ENCODE measurements at regions not wholly inside any gene's neighbourhood (a gene's known extent, or its start where the extent isn't known, plus 50 kb on each side); places are given as distances from the start of the nearest gene placed in this dataset.

DNA sequence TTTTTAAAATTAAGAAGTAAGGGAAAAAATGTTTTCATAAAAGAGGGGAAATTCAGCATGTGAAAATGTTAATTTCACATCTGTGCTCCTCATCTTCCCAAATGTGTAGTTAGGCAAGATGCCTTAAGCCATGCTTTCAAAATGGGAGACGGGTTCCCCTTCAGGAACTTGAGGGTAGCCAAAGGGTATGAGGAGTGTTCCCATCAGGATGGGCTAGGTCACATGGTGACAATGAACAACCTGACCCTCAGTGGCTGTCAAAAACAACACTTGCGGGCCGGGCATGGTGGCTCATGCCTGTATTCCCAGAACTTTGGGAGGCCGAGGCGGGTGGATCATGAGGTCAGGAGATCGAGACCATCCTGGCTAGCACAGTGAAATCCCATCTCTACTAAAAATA is 178.0 kb downstream of the ACTL7B start:
- TF ChIP-seq, protein P1, sequence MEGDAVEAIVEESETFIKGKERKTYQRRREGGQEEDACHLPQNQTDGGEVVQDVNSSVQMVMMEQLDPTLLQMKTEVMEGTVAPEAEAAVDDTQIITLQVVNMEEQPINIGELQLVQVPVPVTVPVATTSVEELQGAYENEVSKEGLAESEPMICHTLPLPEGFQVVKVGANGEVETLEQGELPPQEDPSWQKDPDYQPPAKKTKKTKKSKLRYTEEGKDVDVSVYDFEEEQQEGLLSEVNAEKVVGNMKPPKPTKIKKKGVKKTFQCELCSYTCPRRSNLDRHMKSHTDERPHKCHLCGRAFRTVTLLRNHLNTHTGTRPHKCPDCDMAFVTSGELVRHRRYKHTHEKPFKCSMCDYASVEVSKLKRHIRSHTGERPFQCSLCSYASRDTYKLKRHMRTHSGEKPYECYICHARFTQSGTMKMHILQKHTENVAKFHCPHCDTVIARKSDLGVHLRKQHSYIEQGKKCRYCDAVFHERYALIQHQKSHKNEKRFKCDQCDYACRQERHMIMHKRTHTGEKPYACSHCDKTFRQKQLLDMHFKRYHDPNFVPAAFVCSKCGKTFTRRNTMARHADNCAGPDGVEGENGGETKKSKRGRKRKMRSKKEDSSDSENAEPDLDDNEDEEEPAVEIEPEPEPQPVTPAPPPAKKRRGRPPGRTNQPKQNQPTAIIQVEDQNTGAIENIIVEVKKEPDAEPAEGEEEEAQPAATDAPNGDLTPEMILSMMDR (conservative IDR thresholded peaks at IDR 0.05), result no peak
- H3K27ac ChIP-seq, result no peak overlapping the region

DNA sequence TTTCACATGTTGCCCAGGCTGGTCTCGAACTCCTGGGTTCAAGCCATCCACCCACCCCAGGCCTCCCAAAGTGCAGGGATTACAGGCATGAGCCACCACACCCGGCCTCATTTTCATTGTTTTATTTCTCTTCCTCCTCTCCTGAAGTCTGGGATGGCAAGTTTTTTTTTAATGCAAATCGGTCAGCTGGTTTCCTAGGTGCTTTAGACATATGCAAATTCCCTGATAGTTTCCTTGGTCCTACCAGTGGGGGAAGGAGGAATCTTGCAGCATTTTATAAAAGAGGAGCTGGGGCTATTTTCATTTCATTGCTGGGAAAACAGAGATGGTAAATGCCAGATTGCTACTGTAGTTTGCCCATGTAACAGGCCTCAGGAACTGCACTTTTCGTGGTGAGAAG is 179.4 kb downstream of the ACTL7B start:
- H3K27ac ChIP-seq, result no peak overlapping the region
- TF ChIP-seq, protein P1 (conservative IDR thresholded peaks at IDR 0.05), result no peak

DNA sequence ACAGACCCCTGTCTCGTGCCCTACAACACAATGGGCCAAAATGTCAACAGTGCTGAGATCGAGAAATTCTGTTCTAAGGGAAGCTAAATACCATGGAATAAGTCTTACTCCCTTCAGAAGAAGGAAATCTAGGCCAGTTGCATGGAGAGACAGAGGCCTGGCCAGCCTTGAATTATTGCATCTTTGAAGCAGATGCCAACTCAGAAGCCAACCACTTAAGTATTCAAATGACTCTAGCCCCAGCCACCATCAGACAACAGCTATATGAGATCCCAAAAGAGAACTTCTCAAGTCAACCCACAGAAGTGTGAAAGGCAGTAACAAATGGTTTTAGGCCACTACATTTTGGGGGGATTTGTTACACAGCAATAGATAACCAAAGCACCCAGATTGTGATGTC is 180.1 kb downstream of the ACTL7B start:
- no peak overlapping the region for H3K27ac ChIP-seq
- TF ChIP-seq, protein P1 (conservative IDR thresholded peaks at IDR 0.05), result no peak

DNA sequence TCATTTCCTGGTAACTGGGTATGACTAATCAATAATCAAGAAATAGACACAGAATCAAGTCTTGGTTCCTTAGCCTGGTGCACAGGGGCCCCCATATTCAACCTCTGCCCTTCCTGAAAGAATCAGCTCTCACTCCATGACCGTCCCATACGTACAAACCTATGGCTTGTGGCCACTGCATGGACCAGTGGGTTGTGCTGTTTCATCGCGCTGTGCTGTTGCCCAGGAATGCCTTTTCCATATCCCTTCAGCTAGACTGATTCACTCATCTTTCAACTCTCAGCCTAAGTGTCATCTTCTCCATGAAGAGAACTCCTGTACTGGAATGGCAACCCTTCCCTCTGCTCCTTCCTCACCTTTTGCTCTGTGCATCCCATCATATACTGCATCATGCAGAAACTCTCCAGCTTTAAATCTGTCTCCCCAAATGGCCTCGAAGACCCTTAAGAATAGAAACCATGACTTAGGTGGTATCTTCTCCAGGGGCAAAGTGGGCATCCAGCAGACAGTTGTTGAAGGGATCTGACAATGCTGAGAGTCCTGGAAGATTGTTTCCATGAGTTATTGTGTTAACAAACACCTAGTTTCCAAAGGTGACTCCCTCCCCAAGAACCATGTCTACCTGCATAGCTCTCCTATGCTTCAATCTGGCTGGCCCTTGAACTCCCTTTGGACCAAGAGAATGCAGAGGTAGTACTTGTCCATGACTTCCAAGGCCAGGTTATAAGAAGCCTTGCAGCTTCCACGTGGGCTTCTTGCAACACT is 180.8 kb downstream of the ACTL7B start:
- H3K27ac ChIP-seq, result no peak overlapping the region
- TF ChIP-seq, protein P1 (conservative IDR thresholded peaks at IDR 0.05), result no peak

DNA sequence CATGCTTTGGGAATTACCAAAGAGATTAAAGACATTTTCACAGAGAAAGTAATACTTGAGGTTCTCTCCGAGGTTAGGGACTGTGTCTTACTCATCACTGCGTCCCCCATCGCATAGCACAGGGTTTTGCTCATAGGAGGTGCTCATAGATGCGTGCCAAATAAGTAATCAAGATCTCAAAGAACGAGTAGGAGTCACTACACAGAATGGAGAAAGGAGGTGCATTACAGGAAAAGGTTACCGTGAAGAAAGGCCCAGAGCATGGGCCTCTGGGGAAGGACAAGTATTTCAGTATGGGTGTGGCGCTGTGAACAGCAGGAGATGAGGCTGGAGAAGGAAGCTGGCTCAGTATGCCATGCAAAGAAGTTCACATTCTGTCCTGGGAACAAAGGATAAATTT is 182.4 kb downstream of the ACTL7B start:
- no peak overlapping the region for H3K27ac ChIP-seq
- TF ChIP-seq, protein P1 (conservative IDR thresholded peaks at IDR 0.05), result no peak

DNA sequence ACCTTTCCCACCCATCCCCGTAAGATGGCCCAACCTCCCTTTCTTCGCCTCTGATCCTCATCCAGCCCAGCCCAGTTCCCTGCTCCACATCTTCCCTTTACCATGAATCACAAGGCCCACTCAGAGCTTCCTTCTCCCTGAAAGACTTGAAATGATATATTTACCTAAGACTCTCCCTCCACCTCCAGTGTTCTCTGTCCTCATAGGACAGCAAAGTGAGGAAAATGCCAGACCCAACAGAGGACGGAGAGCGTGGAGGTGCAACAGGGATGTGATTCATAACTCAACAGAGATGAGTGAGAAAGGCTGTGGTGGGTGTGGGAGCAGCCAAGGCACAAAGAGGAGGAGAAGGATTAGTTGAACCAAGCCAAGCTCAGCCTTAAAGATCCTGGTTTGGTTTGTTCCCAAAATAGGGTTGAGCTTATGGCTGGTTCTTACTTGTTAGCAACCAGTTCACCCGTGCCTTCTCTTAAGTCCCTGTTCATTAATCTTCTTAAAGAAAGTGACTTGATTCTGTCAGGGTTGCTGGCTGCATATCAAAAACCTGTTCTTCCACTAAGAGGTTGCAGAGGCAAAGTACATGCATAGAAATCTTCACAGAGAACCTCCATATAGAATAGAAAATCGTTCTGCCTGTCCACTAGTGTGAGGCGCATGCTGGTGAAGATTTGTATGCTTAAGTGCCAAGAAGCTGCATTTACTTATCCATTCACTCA is 183.2 kb downstream of the ACTL7B start:
- TF ChIP-seq, protein P1 (conservative IDR thresholded peaks at IDR 0.05), result no peak

DNA sequence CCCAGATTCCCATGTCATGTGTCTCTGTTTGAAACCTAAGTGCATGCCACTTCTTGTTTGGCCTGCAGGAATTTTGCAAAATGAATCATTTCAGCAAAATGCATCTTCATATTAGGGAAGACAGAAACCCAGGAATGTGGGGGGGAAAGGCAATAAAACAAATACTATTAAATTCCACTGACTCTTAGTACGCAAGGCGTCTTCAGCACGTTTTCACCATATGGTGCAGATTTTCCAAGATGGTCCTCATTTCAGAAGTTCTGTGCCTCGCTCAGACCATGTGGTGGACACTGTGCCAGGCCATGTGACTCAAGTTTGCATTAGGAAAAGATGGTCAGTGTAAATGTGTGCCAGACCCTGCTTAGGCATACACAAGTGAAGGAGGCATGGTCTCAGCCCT is 184.0 kb downstream of the ACTL7B start:
- no peak overlapping the region for H3K27ac ChIP-seq
- TF ChIP-seq, protein P1 (conservative IDR thresholded peaks at IDR 0.05), result no peak

More for the DNA sequence above, 183.2 kb downstream of the ACTL7B start:
- no peak overlapping the region for H3K27ac ChIP-seq
